Dermis blood vessel endothelial cell (primary cell): ENCODE measurements at regions not wholly inside any gene's neighbourhood (a gene's known extent, or its start where the extent isn't known, plus 50 kb on each side); places are given as distances from the start of the nearest gene placed in this dataset.
"Not testable (repeated sequence)": the region's sequence is repeated elsewhere in the genome, so short reads cannot be mapped to it uniquely, and the experiment has no call there.

Source experiments
- DNase-seq: peaks from one replicate; pipeline ENCODE4 v3.0.0; 2010

GRCh38 chr7:104074529-104074928 is 85.1 kb upstream of the RELN start:
- no peak for DNase-seq

DNA sequence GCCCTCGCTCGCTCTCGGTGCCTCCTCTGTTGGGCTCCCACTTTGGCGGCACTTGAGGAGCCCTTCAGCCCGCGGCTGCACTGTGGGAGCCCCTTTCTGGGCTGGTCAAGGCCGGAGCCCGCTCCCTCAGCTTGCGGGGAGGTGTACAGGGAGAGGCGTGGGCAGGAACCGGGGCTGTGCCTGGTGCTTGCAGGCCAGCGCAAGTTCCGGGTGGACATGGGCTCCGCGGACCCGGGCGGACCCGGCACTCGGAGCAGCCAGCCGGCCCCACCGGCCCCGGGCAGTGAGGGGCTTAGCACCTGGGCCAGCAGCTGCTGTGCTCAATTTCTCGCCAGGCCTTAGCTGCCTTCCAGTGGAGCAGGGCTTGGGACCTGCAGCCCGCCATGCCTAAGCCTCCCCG is 82.2 kb upstream of the RELN start:
- not testable (repeated sequence) for DNase-seq

- no peak for DNase-seq
These were observed 76.0 kb upstream of the RELN start for GRCh38 chr7:104065491-104065890.

DNA sequence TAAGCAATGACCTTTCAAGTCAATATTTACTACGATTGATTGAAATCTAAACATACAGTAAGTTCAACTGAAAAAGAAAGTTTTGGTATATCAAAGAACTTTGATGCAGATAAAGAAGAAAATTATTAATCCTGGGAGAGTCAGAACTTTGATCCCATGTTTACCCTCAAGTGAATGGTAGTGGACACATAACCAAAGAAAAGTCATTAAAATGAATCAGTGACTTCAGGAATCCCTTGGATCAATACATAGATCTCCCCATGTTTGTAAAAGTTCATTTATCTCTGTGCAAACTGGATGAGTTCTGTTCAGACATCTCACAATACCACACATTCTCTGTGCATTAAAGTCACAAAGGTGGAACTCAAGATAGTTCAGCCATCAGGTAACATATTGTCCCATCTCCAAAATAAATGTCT is 75.5 kb upstream of the RELN start:
- DNase-seq = no peak

GRCh38 chr7:104063797-104064196 is 74.3 kb upstream of the RELN start:
- not testable (repeated sequence) for DNase-seq

DNA sequence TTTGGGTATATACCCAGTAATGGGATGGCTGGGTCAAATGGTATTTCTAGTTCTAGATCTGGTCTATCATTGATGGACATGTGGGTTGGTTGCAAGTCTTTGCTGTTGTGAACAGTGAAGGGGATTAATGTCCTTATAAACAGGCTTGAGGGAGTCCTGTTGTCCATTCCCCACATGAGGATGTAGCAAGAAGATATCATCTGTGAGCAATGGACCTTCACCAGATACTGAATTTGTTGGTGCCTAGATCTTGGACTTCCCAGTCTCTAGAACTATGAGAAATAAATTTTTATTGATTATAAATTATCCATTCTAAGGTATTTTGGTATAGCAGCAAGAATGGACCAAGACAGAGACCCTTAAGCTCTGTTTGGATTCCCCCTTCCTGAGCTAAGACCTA is 72.2 kb upstream of the RELN start:
- DNase-seq = no peak

- not testable (repeated sequence) for DNase-seq
These were observed 70.4 kb upstream of the RELN start for GRCh38 chr7:104059837-104060236.

DNA sequence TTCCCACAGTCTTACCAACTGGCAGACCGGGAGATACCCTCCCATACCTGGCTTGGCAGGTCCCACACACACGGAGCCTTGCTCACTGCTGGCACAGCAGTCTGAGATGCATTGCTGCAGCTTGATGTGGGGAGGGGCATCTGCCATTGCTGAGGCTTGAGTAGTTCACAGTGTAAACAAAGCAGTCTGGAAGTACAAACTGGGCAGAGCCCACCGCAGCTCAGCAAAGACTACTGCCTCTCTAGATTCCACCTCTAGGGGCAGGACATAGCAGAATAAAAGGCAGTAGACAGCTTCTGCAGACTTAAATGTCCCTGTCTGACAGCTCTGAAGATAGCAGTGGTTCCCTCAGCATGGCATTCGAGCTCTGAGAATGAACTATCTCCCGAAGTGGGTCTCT is 69.6 kb upstream of the RELN start:
- no peak for DNase-seq

DNA sequence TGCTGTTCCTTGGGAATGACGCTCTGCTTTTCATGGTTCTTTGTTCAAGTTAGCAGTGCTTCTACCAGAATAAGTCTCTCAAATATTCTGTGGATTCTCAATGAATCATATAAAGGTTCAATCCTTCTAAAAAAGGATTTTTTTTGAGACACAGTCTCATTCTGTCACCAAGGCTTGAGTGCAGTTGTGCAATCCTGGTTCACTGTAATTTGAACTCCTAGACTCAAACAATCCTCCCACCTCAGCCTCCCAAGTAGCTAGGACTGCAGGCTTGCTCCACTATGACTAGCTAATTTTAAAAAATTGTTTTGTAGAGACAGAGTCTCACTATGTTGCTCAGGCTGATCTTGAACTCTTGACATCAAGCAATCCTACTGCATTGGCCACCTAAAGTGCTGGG is 64.9 kb upstream of the RELN start:
- DNase-seq = no peak

DNA sequence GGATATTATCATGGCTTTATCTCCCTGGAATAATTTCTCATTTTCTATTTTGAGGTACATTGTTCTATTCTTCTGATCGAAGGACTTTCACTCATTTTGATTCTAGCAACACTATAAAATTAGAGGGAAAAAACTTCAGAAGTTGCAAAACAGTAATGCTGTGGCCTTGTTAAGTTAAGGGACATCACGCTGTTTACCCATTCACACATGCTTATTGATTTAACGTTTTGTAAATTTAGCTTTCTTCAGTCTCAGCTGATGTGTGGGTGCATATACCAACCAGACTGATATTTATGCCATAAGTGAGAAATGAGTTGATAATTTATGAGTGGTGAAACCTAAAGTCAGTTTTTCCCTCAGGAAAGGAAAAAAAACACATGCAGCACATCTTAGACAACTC is 63.5 kb upstream of the RELN start:
- DNase-seq = no peak

DNA sequence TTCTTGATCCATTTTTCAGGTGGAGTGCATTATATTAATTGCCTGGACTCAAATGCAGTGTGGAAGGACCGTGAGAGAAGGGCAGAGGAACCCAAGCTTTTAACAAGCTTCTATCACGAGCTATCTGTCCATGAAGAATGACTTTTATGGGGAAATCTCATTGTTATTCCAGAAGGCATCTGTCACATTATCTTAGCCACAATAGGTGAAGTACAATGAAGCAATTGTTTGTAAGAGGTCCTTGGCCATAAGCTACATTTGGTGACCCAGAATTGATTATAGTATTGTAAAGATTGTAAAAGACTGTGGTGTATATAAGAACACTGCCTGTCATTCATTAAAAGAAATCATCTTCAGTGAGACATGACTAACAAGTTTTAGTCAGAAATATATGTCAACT is 58.6 kb upstream of the RELN start:
- DNase-seq = no peak

DNA sequence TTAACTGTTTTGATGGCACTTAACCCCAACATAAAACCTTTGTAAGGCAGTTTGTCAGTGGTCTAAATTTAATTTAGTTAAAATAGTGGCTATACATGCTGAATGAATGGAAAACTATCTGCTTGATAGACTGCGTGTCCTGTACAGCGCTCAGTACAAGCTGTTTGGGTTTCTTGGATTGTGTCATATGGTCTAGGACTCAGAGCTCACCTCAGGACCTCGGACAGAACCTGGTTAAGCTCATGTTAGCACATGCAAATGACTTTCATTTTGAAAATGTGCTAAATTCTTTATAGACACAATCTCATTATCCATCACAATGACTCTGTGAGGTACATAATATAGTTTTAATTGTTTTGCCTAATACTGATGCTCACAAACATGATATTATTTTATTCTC is 55.7 kb upstream of the RELN start:
- peak; percentile 15 for DNase-seq

DNA sequence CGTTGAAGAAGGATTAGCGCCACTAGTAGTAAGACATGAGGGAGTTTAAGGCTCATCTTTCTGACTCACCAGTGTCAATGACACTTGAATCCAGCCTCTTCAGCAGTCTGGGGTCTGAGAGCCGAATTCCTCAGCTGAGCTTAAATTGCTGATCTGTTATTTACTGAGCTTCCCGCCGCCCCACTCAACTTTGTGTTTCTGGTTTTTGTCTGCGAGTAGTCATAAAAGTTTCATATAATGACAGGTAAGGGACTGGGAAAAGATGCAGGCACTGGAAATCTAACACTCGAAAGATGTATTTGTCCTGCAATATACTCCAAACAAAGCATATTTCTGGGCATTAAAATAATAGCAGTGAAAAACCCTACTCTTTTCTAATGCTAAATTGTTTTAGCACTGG is 51.2 kb upstream of the RELN start:
- no peak for DNase-seq

DNA sequence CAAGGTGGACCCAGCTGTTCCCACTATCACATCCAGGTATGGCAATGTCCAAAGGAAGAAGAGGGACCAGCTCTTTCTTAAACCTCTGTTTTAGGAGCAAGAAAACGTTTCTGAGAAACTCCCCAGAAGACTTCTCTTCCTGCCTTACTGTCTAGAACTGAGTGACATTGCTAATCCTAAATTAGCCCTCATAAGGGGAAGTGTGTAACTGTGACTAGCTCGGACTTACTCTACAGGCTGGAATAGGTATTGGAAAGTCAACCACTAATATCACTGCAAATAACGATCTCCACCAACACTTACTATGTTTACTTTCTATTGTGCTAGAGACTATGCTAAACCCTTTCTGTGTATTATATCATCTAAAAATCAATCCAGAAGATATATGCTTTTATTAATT is 49.9 kb upstream of the RELN start:
- no peak for DNase-seq
